ENCODE measurements at regions not wholly inside any gene's neighbourhood (a gene's known extent, or its start where the extent isn't known, plus 50 kb on each side); places are given as distances from the start of the nearest gene placed in this dataset.

GRCh38 chr2:237232166-237232565, 146.5 kb downstream of the COPS8 start:
- no peaks in the 10 kb centered on the region for H3K36me3 Mint-ChIP-seq
- H3K4me1 Mint-ChIP-seq = no peaks in the 10 kb centered on the region
- no peak for TF ChIP-seq CTCF (IDR thresholded peaks at IDR 0.05)
- H3K9me3 Mint-ChIP-seq = peaks cover 1 to 12% (median 6%) of the 10 kb centered on the region in 7 donors
- H3K27me3 ChIP-seq (ENCODE audit: control insufficient read depth in 2 of 2, insufficient read depth in 2 of 2, low read length in 2 of 2) = peaks cover 0 to 3% of the 10 kb centered on the region in 2 donors
- H3K4me1 ChIP-seq (ENCODE audit: control insufficient read depth in 1 of 2, insufficient read depth in 2 of 2, low read length in 2 of 2) = no peaks in the 10 kb centered on the region
- no peak overlapping the region for H2AFZ ChIP-seq (ENCODE audit: insufficient read depth, low read depth, low read length, poor library complexity, severe bottlenecking)
- no peak overlapping the region for H3K27ac Mint-ChIP-seq
- H3K4me3 ChIP-seq (replicated peaks in 1 of 3; ENCODE audit: low read depth in 2 of 3, low read length in 3 of 3) = no peak overlapping the region
- H3K9ac ChIP-seq (ENCODE audit: insufficient read depth, low read length, poor library complexity, severe bottlenecking) = no peak overlapping the region
- no peak overlapping the region for H3K27ac ChIP-seq (ENCODE audit: low read depth in 1 of 2, low read length in 2 of 2)
- H3K36me3 ChIP-seq (replicated peaks in 1 of 2; ENCODE audit: control insufficient read depth in 1 of 2, insufficient read depth in 2 of 2, low read length in 2 of 2) = no peaks in the 10 kb centered on the region
- H3K4me3 Mint-ChIP-seq = no peak overlapping the region
- no peaks in the 10 kb centered on the region for H4K20me1 ChIP-seq (ENCODE audit: insufficient read depth, low read length)
- peaks cover 3 to 12% (median 6%) of the 10 kb centered on the region in 3 donors for H3K27me3 Mint-ChIP-seq (ENCODE audit: low read depth in 3 of 3)
- H3K4me2 ChIP-seq (replicated peaks; ENCODE audit: extremely low read depth, low read length, poor library complexity, severe bottlenecking) = no peak overlapping the region
- H3K79me2 ChIP-seq (ENCODE audit: insufficient read depth, low read length) = no peaks in the 10 kb centered on the region
- no peak for DNase-seq
- intact Hi-C loops (cut with micrococcal nuclease) = no loop called here
- H3K9me3 ChIP-seq (replicated peaks in 1 of 2; ENCODE audit: control insufficient read depth in 1 of 2, insufficient read depth in 1 of 2, low read length in 2 of 2) = peaks cover 0 to 4% of the 10 kb centered on the region in 2 donors

GRCh38 chr2:237234268-237234667, 148.6 kb downstream of the COPS8 start:
- H3K36me3 ChIP-seq (replicated peaks in 1 of 2; ENCODE audit: control insufficient read depth in 1 of 2, insufficient read depth in 2 of 2, low read length in 2 of 2) = no peaks in the 10 kb centered on the region
- intact Hi-C loops (cut with micrococcal nuclease) = no loop called here
- H2AFZ ChIP-seq (ENCODE audit: insufficient read depth, low read depth, low read length, poor library complexity, severe bottlenecking) = no peak overlapping the region
- Mint-ChIP-seq H3K36me3 (no peaks in the 10 kb centered on the region), H3K4me1 (no peaks in the 10 kb centered on the region), H3K4me3 (no peak overlapping the region), H3K27ac (no peak overlapping the region), H3K9me3 (peaks cover 4 to 17% (median 12%) of the 10 kb centered on the region in 7 donors), H3K27me3 (ENCODE audit: low read depth in 3 of 3) (peaks cover 1 to 9% (median 3%) of the 10 kb centered on the region in 3 donors)
- TF ChIP-seq CTCF (IDR thresholded peaks at IDR 0.05) = no peak
- 100% methylated on average over 1 of the region's 2 CpGs for WGBS (ENCODE audit: insufficient coverage)
- no peak overlapping the region for H3K4me3 ChIP-seq (replicated peaks in 1 of 3; ENCODE audit: low read depth in 2 of 3, low read length in 3 of 3)
- peaks cover 0 to 3% of the 10 kb centered on the region in 2 donors for H3K27me3 ChIP-seq (ENCODE audit: control insufficient read depth in 2 of 2, insufficient read depth in 2 of 2, low read length in 2 of 2)
- no peaks in the 10 kb centered on the region for H4K20me1 ChIP-seq (ENCODE audit: insufficient read depth, low read length)
- H3K27ac ChIP-seq (ENCODE audit: low read depth in 1 of 2, low read length in 2 of 2) = no peak overlapping the region
- no peak overlapping the region for H3K9ac ChIP-seq (ENCODE audit: insufficient read depth, low read length, poor library complexity, severe bottlenecking)
- H3K4me1 ChIP-seq (ENCODE audit: control insufficient read depth in 1 of 2, insufficient read depth in 2 of 2, low read length in 2 of 2) = no peaks in the 10 kb centered on the region
- peaks cover 0 to 4% of the 10 kb centered on the region in 2 donors for H3K9me3 ChIP-seq (replicated peaks in 1 of 2; ENCODE audit: control insufficient read depth in 1 of 2, insufficient read depth in 1 of 2, low read length in 2 of 2)
- no peak overlapping the region for H3K4me2 ChIP-seq (replicated peaks; ENCODE audit: extremely low read depth, low read length, poor library complexity, severe bottlenecking)
- no peaks in the 10 kb centered on the region for H3K79me2 ChIP-seq (ENCODE audit: insufficient read depth, low read length)
- no peak for DNase-seq
